ENCODE measurements at regions not wholly inside any gene's neighbourhood (a gene's known extent, or its start where the extent isn't known, plus 50 kb on each side); places are given as distances from the start of the nearest gene placed in this dataset.

DNA sequence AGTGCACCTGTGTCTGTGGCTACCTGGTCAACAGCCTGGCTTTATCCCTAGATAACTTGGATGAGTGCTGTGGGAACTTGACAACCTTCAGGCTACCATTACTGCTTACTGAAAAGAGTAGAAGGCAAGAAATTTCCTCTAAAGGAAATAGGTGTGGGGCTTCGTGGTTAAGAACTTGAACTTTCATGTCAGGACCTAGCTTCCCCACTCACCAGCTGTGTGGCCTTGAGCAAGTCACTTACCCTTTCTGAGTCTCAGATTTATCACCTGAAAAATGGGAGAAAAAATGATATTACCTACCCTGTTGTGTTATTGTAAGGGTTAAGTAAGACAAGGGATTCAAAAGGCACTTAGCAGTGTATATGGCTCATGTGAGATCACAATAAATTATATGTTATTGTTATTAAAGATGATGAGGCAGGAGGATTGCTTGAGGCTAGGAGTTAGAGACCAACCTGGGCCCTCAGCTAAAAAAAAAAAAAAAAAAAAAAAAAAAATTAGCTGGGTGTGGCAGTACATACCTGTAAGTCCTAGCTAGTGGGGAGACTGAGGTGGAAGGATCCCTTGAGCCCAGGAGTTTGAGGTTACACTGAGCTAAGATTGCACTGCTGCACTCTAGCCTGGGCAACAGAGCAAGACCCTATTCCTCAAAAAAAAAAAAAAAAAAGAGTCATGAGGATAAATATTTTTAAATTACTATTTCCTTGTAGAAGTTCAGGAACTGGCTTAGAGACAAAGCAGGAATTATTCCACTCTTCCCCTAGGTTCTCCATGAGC, 97.0 kb upstream of the SPRY4 start:
- Mint-ChIP-seq H3K27ac (no peak overlapping the region), H3K4me1 (ENCODE audit: low read depth) (peaks cover 22% of the 10 kb centered on the region), H3K9me3 (no peaks in the 10 kb centered on the region), H3K4me3 (ENCODE audit: low read depth) (no peak overlapping the region), H3K27me3 (ENCODE audit: low read depth) (no peaks in the 10 kb centered on the region), H3K36me3 (ENCODE audit: low read depth) (no peaks in the 10 kb centered on the region)
- DNase-seq (ENCODE audit: low spot score): no peak
- intact Hi-C loops (cut with micrococcal nuclease): no loop called here

GRCh38 chr5:142421228-142421617, 96.4 kb upstream of the SPRY4 start:
- intact Hi-C loops (cut with micrococcal nuclease): no loop called here
- no peaks in the 10 kb centered on the region for H3K36me3 Mint-ChIP-seq (ENCODE audit: low read depth)
- peaks cover 18% of the 10 kb centered on the region for H3K4me1 Mint-ChIP-seq (ENCODE audit: low read depth)
- no peak overlapping the region for H3K27ac Mint-ChIP-seq
- no peaks in the 10 kb centered on the region for H3K27me3 Mint-ChIP-seq (ENCODE audit: low read depth)
- no peak overlapping the region for H3K4me3 Mint-ChIP-seq (ENCODE audit: low read depth)
- H3K9me3 Mint-ChIP-seq: no peaks in the 10 kb centered on the region
- DNase-seq (ENCODE audit: low spot score): no peak

GRCh38 chr5:142420561-142421227, 95.9 kb upstream of the SPRY4 start:
- Mint-ChIP-seq H3K9me3 (no peaks in the 10 kb centered on the region), H3K36me3 (ENCODE audit: low read depth) (no peaks in the 10 kb centered on the region), H3K27ac (no peak overlapping the region), H3K4me3 (ENCODE audit: low read depth) (no peak overlapping the region), H3K4me1 (ENCODE audit: low read depth) (peaks cover 16% of the 10 kb centered on the region), H3K27me3 (ENCODE audit: low read depth) (no peaks in the 10 kb centered on the region)
- intact Hi-C loops (cut with micrococcal nuclease): no loop called here
- DNase-seq (ENCODE audit: low spot score): no peak

DNA sequence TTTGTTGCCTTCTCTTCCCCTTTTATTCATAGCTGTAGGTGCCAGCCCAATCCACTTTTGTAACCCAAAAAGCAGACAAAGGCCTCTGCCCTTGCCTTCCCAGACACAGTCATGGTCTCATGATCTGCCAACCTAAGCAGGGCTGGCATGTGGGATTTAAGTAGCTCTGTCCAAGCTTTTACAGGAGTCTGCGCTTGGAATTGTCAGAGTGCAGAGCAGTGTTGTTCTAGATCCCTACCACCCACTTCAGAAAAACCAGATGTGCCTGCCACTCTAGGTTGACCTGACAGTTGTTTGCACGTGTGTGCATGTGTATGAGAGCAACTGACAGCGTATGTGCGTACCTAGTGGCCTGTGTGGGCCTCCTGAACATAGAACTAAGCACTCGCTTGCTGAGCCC, 87.8 kb upstream of the SPRY4 start:
- Mint-ChIP-seq H3K36me3 (ENCODE audit: low read depth) (no peaks in the 10 kb centered on the region), H3K27ac (no peak overlapping the region), H3K4me3 (ENCODE audit: low read depth) (no peak overlapping the region), H3K27me3 (ENCODE audit: low read depth) (peaks cover 3% of the 10 kb centered on the region), H3K4me1 (ENCODE audit: low read depth) (no peaks in the 10 kb centered on the region), H3K9me3 (no peaks in the 10 kb centered on the region)
- intact Hi-C loops (cut with micrococcal nuclease): no loop called here
- no peak for DNase-seq (ENCODE audit: low spot score)

DNA sequence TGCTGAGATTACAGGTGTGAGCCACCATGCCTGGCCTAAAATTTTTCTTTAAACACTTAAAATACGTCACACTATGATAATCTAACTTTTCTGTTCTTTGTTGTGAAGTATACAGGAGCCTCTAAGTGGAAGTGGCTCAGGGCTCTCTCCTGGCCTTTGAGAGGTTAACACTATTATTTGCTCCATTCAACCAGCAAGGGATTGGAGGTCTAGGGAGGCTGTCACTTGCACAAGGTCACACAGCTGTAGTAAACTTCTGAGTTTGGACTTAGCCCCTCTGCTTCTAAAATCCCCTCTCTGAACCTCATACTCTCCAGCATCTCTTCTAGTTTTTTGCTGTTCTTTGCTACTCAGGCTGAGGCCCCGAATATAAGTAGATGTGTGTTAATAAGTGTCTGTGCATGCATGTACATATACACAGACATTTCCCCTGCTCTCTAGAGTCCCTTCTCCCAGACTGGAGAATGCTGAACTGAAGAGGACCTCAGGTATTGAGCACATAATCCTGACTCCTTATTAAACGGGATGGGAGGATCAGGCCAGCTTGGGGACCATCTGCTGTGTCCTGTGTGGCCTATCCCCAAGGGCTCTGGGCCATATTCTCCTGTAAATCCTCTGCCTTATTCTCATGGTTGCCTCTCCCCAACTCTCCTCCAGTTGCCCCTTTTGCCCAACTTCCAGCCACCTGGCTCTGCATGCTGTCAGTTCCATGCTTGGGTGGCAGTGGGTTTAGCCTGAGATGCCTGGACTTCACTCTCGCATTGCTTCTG, 87.0 kb upstream of the SPRY4 start:
- H3K36me3 Mint-ChIP-seq (ENCODE audit: low read depth): no peaks in the 10 kb centered on the region
- DNase-seq (ENCODE audit: low spot score): no peak
- intact Hi-C loops (cut with micrococcal nuclease): no loop called here
- no peak overlapping the region for H3K4me3 Mint-ChIP-seq (ENCODE audit: low read depth)
- H3K27me3 Mint-ChIP-seq (ENCODE audit: low read depth): peaks cover 3% of the 10 kb centered on the region
- no peaks in the 10 kb centered on the region for H3K9me3 Mint-ChIP-seq
- no peak overlapping the region for H3K27ac Mint-ChIP-seq
- H3K4me1 Mint-ChIP-seq (ENCODE audit: low read depth): no peaks in the 10 kb centered on the region

GRCh38 chr5:142411103-142411502, 86.3 kb upstream of the SPRY4 start:
- H3K27ac Mint-ChIP-seq: no peak overlapping the region
- H3K9me3 Mint-ChIP-seq: no peaks in the 10 kb centered on the region
- H3K4me1 Mint-ChIP-seq (ENCODE audit: low read depth): no peaks in the 10 kb centered on the region
- no peaks in the 10 kb centered on the region for H3K36me3 Mint-ChIP-seq (ENCODE audit: low read depth)
- intact Hi-C loops (cut with micrococcal nuclease): no loop called here
- DNase-seq (ENCODE audit: low spot score): no peak
- H3K27me3 Mint-ChIP-seq (ENCODE audit: low read depth): peaks cover 3% of the 10 kb centered on the region
- no peak overlapping the region for H3K4me3 Mint-ChIP-seq (ENCODE audit: low read depth)

- intact Hi-C loops (cut with micrococcal nuclease): no loop called here
- no peaks in the 10 kb centered on the region for H3K4me1 Mint-ChIP-seq (ENCODE audit: low read depth)
- no peaks in the 10 kb centered on the region for H3K9me3 Mint-ChIP-seq
- peaks cover 9% of the 10 kb centered on the region for H3K27me3 Mint-ChIP-seq (ENCODE audit: low read depth)
- H3K27ac Mint-ChIP-seq: no peak overlapping the region
- DNase-seq (ENCODE audit: low spot score): no peak
- H3K36me3 Mint-ChIP-seq (ENCODE audit: low read depth): no peaks in the 10 kb centered on the region
- H3K4me3 Mint-ChIP-seq (ENCODE audit: low read depth): no peak overlapping the region
These were observed 84.2 kb upstream of the SPRY4 start for GRCh38 chr5:142408981-142409481.

GRCh38 chr5:142408536-142408935, 83.7 kb upstream of the SPRY4 start:
- intact Hi-C loops (cut with micrococcal nuclease): no loop called here
- no peaks in the 10 kb centered on the region for H3K36me3 Mint-ChIP-seq (ENCODE audit: low read depth)
- DNase-seq (ENCODE audit: low spot score): no peak
- H3K4me1 Mint-ChIP-seq (ENCODE audit: low read depth): no peaks in the 10 kb centered on the region
- no peaks in the 10 kb centered on the region for H3K9me3 Mint-ChIP-seq
- H3K27me3 Mint-ChIP-seq (ENCODE audit: low read depth): peaks cover 13% of the 10 kb centered on the region
- H3K4me3 Mint-ChIP-seq (ENCODE audit: low read depth): no peak overlapping the region
- H3K27ac Mint-ChIP-seq: no peak overlapping the region

- intact Hi-C loops (cut with micrococcal nuclease): no loop called here
- peaks cover 14% of the 10 kb centered on the region for H3K27me3 Mint-ChIP-seq (ENCODE audit: low read depth)
- H3K9me3 Mint-ChIP-seq: no peaks in the 10 kb centered on the region
These were observed 81.1 kb upstream of the SPRY4 start for GRCh38 chr5:142405814-142406395.

GRCh38 chr5:142405023-142405422, 80.2 kb upstream of the SPRY4 start:
- intact Hi-C loops (cut with micrococcal nuclease): no loop called here
- Mint-ChIP-seq H3K9me3 (no peaks in the 10 kb centered on the region), H3K4me3 (ENCODE audit: low read depth) (no peak overlapping the region), H3K27ac (no peak overlapping the region), H3K27me3 (ENCODE audit: low read depth) (peaks cover 14% of the 10 kb centered on the region), H3K36me3 (ENCODE audit: low read depth) (no peaks in the 10 kb centered on the region), H3K4me1 (ENCODE audit: low read depth) (no peaks in the 10 kb centered on the region)
- no peak for DNase-seq (ENCODE audit: low spot score)

More at GRCh38 chr5:142405814-142406395, 81.1 kb upstream of the SPRY4 start:
- Mint-ChIP-seq H3K36me3 (ENCODE audit: low read depth) (no peaks in the 10 kb centered on the region), H3K4me3 (ENCODE audit: low read depth) (no peak overlapping the region), H3K27ac (no peak overlapping the region), H3K4me1 (ENCODE audit: low read depth) (no peaks in the 10 kb centered on the region)
- no peak for DNase-seq (ENCODE audit: low spot score)

DNA sequence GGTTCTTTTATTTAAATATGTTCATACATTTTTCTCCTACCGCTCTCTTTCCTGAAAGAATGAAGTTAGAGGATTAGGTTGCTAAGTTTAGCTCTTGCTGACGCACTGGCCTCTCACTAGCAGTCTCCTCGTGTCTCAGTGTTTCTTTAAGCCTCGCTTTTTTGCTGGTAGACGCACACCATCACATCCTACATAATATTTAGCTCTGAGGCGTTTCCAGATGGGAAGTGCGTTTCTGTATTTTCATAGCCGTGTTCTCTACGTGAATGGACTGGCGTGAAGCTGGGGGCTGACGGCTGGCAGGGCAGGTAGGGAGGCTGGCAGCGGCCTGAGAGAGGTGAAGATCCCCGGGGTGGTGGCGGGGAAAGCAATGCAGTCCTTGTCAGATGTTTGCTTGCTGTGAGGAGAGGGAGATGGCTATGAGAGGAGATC, 79.2 kb upstream of the SPRY4 start:
- H3K36me3 Mint-ChIP-seq (ENCODE audit: low read depth): no peaks in the 10 kb centered on the region
- no peak overlapping the region for H3K27ac Mint-ChIP-seq
- intact Hi-C loops (cut with micrococcal nuclease): no loop called here

GRCh38 chr5:142403583-142403982, 78.8 kb upstream of the SPRY4 start:
- intact Hi-C loops (cut with micrococcal nuclease): no loop called here
- DNase-seq (ENCODE audit: low spot score): no peak
- H3K36me3 Mint-ChIP-seq (ENCODE audit: low read depth): no peaks in the 10 kb centered on the region
- peaks cover 14% of the 10 kb centered on the region for H3K27me3 Mint-ChIP-seq (ENCODE audit: low read depth)
- H3K27ac Mint-ChIP-seq: no peak overlapping the region
- H3K4me1 Mint-ChIP-seq (ENCODE audit: low read depth): no peaks in the 10 kb centered on the region
- H3K9me3 Mint-ChIP-seq: no peaks in the 10 kb centered on the region
- no peak overlapping the region for H3K4me3 Mint-ChIP-seq (ENCODE audit: low read depth)

More for the DNA sequence above, 79.2 kb upstream of the SPRY4 start:
- Mint-ChIP-seq H3K27me3 (ENCODE audit: low read depth) (peaks cover 14% of the 10 kb centered on the region), H3K9me3 (no peaks in the 10 kb centered on the region), H3K4me3 (ENCODE audit: low read depth) (no peak overlapping the region), H3K4me1 (ENCODE audit: low read depth) (no peaks in the 10 kb centered on the region)
- no peak for DNase-seq (ENCODE audit: low spot score)
